ENCODE measurements at regions not wholly inside any gene's neighbourhood (a gene's known extent, or its start where the extent isn't known, plus 50 kb on each side); places are given as distances from the start of the nearest gene placed in this dataset.

DNA sequence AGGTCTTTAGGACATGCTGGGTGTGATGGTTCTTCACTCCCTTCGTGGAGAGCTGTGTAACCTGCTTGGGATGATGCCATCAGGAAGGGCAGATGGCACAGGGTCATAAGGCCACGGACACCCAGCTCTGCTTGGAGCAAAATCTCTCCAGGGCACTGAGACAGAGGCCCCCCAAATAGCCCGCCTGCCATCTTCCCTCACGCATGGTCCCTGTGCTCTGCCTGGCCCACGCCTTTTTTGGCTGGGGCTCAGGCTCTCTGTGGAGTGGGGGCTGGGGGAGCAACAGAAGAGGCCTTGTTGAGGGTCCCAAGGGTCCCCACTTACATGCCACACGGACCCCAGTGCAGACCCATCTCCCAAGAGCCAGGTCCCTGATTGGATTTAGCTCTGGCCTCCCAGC lies 93.3 kb upstream of the RET start:
- no peak overlapping the region for H3K27ac ChIP-seq (ENCODE audit: low read length)
- TF ChIP-seq, protein P1, sequence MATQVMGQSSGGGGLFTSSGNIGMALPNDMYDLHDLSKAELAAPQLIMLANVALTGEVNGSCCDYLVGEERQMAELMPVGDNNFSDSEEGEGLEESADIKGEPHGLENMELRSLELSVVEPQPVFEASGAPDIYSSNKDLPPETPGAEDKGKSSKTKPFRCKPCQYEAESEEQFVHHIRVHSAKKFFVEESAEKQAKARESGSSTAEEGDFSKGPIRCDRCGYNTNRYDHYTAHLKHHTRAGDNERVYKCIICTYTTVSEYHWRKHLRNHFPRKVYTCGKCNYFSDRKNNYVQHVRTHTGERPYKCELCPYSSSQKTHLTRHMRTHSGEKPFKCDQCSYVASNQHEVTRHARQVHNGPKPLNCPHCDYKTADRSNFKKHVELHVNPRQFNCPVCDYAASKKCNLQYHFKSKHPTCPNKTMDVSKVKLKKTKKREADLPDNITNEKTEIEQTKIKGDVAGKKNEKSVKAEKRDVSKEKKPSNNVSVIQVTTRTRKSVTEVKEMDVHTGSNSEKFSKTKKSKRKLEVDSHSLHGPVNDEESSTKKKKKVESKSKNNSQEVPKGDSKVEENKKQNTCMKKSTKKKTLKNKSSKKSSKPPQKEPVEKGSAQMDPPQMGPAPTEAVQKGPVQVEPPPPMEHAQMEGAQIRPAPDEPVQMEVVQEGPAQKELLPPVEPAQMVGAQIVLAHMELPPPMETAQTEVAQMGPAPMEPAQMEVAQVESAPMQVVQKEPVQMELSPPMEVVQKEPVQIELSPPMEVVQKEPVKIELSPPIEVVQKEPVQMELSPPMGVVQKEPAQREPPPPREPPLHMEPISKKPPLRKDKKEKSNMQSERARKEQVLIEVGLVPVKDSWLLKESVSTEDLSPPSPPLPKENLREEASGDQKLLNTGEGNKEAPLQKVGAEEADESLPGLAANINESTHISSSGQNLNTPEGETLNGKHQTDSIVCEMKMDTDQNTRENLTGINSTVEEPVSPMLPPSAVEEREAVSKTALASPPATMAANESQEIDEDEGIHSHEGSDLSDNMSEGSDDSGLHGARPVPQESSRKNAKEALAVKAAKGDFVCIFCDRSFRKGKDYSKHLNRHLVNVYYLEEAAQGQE (IDR thresholded peaks at IDR 0.05; ENCODE audit: insufficient read depth in 1 of 2, low read depth in 2 of 2, low read length in 1 of 2), result no peak
- H3K4me3 ChIP-seq (ENCODE audit: low read depth in 2 of 2, low read length in 2 of 2), result no peak overlapping the region
- no TSS peak for BruUV-seq (replicated peaks)
- intact Hi-C loops (cut with micrococcal nuclease; ENCODE audit: unreplicated experiment) (loop anchor here (10.0 kb wide), 1 partner anchor 119 kb away; no protein-coding TSS in a partner anchor), in situ Hi-C loops (cut with HindIII; ENCODE audit: low pct_unique_long_range_greater_than_20kb, low sequenced_read_pairs) (no loop called here)
- H3K4me1 ChIP-seq (ENCODE audit: control insufficient read depth, insufficient read depth, low read length), result no peaks in the 10 kb centered on the region
- ATAC-seq, result no peak
- ChIA-PET CTCF (no interaction called here), POLR2A (no interaction called here)
- H3K27me3 ChIP-seq (ENCODE audit: control insufficient read depth, insufficient read depth, low read length), result no peaks in the 10 kb centered on the region
- no peaks in the 10 kb centered on the region for H3K36me3 ChIP-seq (ENCODE audit: control insufficient read depth, insufficient read depth, low read length)
- H3K9me3 ChIP-seq (ENCODE audit: control insufficient read depth, insufficient read depth, low read depth, low read length), result no peaks in the 10 kb centered on the region
- DNase-seq (ENCODE audit: low read depth, low spot score), result no peak

DNA sequence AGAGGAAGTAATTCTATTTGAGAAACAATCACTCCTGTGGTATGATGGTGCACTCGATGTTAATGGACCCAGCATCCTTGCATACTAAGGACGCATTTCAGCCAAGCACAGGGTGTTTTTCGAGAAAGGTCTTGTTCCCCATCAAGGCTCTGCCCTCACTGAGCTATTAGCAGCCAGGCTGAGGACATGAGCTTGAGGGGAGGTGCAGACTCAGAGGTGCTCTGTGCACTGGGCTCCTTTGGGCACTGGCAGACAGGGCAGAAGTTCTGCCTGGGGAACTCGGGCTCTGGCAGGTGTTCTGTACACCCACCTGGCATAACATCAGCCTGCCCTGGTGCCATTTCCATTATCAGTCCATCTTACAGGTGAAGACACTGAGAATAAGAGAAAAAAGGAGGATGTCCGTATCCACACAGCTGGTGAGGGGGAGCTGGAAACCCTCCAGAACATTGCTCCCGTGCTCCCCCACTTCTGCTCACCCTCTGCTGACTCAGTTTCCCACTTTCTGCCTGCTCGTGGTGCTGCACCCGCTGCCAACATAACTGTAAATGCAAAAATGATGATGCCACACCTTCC lies 92.7 kb upstream of the RET start:
- TF ChIP-seq TCF7L2 (IDR thresholded peaks at IDR 0.05; ENCODE audit: low read depth, low read length) (no peak), POLR2AphosphoS5 (IDR thresholded peaks at IDR 0.05; ENCODE audit: low read depth, low read length) (no peak), SIN3A (IDR thresholded peaks at IDR 0.05; ENCODE audit: borderline replicate concordance, insufficient read depth, low read depth, low read length) (no peak), CTCF (IDR thresholded peaks at IDR 0.05) (no peak)
- TF ChIP-seq, protein P1 (IDR thresholded peaks at IDR 0.05; ENCODE audit: insufficient read depth in 1 of 2, low read depth in 2 of 2, low read length in 1 of 2), result no peak
- Histone ChIP-seq H3K9me3 (ENCODE audit: control insufficient read depth, insufficient read depth, low read depth, low read length) (no peaks in the 10 kb centered on the region), H3K4me3 (ENCODE audit: low read depth in 2 of 2, low read length in 2 of 2) (no peak overlapping the region), H3K4me1 (ENCODE audit: control insufficient read depth, insufficient read depth, low read length) (no peaks in the 10 kb centered on the region), H3K27me3 (ENCODE audit: control insufficient read depth, insufficient read depth, low read length) (no peaks in the 10 kb centered on the region), H3K36me3 (ENCODE audit: control insufficient read depth, insufficient read depth, low read length) (no peaks in the 10 kb centered on the region), H3K27ac (ENCODE audit: low read length) (no peak overlapping the region)
- intact Hi-C loops (cut with micrococcal nuclease; ENCODE audit: unreplicated experiment), result loop anchor here (10.0 kb wide), 1 partner anchor 119 kb away; no protein-coding TSS in a partner anchor
- DNase-seq (ENCODE audit: low read depth, low spot score) (no peak), ATAC-seq (no peak)
- ChIA-PET POLR2A (no interaction called here), CTCF (no interaction called here)
- BruUV-seq (replicated peaks), result no TSS peak
- in situ Hi-C loops (cut with HindIII; ENCODE audit: low pct_unique_long_range_greater_than_20kb, low sequenced_read_pairs), result no loop called here
